ENCODE measurements at regions not wholly inside any gene's neighbourhood (a gene's known extent, or its start where the extent isn't known, plus 50 kb on each side); places are given as distances from the start of the nearest gene placed in this dataset.
"Not testable (repeated sequence)": the region's sequence is repeated elsewhere in the genome, so short reads cannot be mapped to it uniquely, and the experiment has no call there.

- H3K27me3 Mint-ChIP-seq (ENCODE audit: low read depth in 3 of 3) = peaks cover 0 to 3% (median 0%) of the 10 kb centered on the region in 3 donors
- no peaks in the 10 kb centered on the region for H3K4me1 Mint-ChIP-seq
- no peak overlapping the region for H3K4me3 Mint-ChIP-seq
- no peak for DNase-seq
- peaks cover 10 to 61% (median 24%) of the 10 kb centered on the region in 6 donors for H3K9me3 Mint-ChIP-seq
- no peak overlapping the region for H3K27ac Mint-ChIP-seq
- H3K36me3 Mint-ChIP-seq = no peaks in the 10 kb centered on the region
Measured at GRCh38 chr4:62461961-62462360, 1261.8 kb downstream of the ADGRL3 start.

DNA sequence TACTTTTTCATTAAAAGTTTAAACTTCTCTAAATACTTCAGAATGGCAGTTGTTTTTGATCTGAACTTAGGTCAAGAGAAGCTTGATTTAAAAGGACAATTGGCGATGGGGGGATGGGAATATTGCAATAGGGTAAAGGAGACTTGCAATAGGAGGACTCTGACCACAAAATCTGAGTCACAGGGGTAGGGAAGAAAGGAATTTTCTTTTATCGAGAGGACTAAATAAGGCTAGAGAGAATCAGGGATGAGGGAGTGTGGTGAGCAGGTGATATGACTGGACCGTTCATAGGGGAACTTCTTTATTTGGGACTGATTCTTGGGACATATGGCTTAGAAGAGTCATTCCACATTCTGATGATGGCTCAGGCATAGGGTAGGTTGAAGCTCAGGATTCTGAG lies 1260.2 kb downstream of the ADGRL3 start:
- H3K4me3 Mint-ChIP-seq = no peak overlapping the region
- peaks cover 9 to 57% (median 26%) of the 10 kb centered on the region in 6 donors for H3K9me3 Mint-ChIP-seq
- DNase-seq = no peak
- H3K27me3 Mint-ChIP-seq (ENCODE audit: low read depth in 3 of 3) = peaks cover 0 to 3% (median 0%) of the 10 kb centered on the region in 3 donors
- no peaks in the 10 kb centered on the region for H3K36me3 Mint-ChIP-seq
- no peak overlapping the region for H3K27ac Mint-ChIP-seq
- no peaks in the 10 kb centered on the region for H3K4me1 Mint-ChIP-seq

GRCh38 chr4:62457356-62457755 lies 1257.2 kb downstream of the ADGRL3 start:
- no peak for DNase-seq
- Mint-ChIP-seq H3K4me1 (no peaks in the 10 kb centered on the region), H3K9me3 (peaks cover 8 to 46% (median 23%) of the 10 kb centered on the region in 6 donors), H3K27me3 (ENCODE audit: low read depth in 3 of 3) (peaks cover 0 to 3% (median 0%) of the 10 kb centered on the region in 3 donors), H3K27ac (no peak overlapping the region), H3K4me3 (no peak overlapping the region), H3K36me3 (no peaks in the 10 kb centered on the region)

DNA sequence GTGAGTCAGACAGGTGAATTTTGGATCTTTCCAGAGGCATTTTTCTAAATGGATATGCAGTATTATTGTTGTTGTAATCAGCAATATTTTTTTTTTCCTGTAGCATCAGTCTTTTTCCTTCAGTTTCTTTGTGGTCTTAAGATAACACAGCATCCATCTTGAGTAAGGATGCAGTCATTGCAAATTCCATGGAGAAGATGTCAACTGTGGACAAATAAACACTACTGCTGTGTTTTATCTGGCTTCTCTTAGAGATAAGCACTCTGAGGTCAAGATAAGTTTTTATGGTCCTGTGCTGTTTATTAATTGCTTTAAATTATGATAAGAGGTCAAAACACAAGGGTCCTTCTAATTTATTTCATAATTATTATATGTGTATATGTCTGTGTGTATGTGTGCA lies 1255.7 kb downstream of the ADGRL3 start:
- Mint-ChIP-seq H3K27ac (no peak overlapping the region), H3K4me3 (no peak overlapping the region), H3K4me1 (peaks cover 0 to under 1% of the 10 kb centered on the region in 2 donors), H3K27me3 (ENCODE audit: low read depth in 3 of 3) (peaks cover 0 to 3% (median 0%) of the 10 kb centered on the region in 3 donors), H3K9me3 (peaks cover 8 to 41% (median 22%) of the 10 kb centered on the region in 6 donors), H3K36me3 (no peaks in the 10 kb centered on the region)
- DNase-seq = no peak

DNA sequence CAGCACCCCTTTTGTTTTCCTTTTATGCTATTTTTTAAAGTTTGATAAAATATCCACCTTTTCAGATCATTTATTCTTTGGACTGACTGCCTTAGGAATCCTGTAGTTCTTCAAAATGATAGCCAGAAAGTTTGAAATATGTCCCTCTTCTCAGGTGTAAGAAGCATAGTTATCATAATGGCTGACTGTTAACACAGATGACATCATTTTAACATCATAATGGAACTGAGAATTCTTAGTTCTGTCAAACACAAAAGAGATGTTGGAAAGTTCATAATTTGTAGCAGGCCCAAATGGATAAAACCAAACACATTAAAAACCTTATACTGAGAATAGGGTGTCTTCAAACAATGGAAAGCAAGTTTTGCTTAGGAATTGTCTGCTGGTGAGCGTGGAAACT lies 1254.4 kb downstream of the ADGRL3 start:
- H3K27me3 Mint-ChIP-seq (ENCODE audit: low read depth in 3 of 3) = peaks cover 0 to 1% (median 0%) of the 10 kb centered on the region in 3 donors

GRCh38 chr4:62450740-62451139 lies 1250.6 kb downstream of the ADGRL3 start:
- H3K9me3 Mint-ChIP-seq = peaks cover 2 to 27% (median 14%) of the 10 kb centered on the region in 6 donors
- H3K27ac Mint-ChIP-seq = no peak overlapping the region
- H3K4me1 Mint-ChIP-seq = peaks cover 0 to 1% of the 10 kb centered on the region in 2 donors
- no peak for DNase-seq
- no peaks in the 10 kb centered on the region for H3K36me3 Mint-ChIP-seq
- H3K4me3 Mint-ChIP-seq = no peak overlapping the region
- H3K27me3 Mint-ChIP-seq (ENCODE audit: low read depth in 3 of 3) = peaks cover 0 to 1% (median 0%) of the 10 kb centered on the region in 3 donors

More for the DNA sequence above, 1254.4 kb downstream of the ADGRL3 start:
- H3K36me3 Mint-ChIP-seq = no peaks in the 10 kb centered on the region
- H3K27ac Mint-ChIP-seq = no peak overlapping the region
- no peak overlapping the region for H3K4me3 Mint-ChIP-seq
- DNase-seq = no peak
- peaks cover 7 to 29% (median 15%) of the 10 kb centered on the region in 6 donors for H3K9me3 Mint-ChIP-seq
- peaks cover 0 to 1% of the 10 kb centered on the region in 2 donors for H3K4me1 Mint-ChIP-seq

DNA sequence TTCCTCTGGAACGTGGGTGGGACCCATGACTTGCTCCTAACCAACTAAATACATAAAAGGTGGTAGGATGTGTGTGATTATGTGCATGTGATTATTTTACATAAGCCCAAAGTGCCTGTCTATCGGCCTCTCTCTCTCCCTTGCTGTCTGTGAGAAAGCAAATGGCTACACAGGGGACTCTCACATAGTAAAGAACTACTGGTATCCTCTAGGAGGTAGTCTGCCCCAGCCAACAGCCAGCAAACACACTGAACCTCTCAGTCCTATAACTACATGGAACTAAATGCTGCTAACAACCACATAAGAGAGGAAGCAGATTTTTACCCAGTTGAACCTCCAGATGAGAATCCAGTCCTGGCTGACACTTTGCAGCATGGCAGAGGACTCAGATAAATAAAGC lies 1249.4 kb downstream of the ADGRL3 start:
- H3K36me3 Mint-ChIP-seq = no peaks in the 10 kb centered on the region
- peaks cover 0 to 1% of the 10 kb centered on the region in 2 donors for H3K4me1 Mint-ChIP-seq
- DNase-seq = no peak
- no peak overlapping the region for H3K4me3 Mint-ChIP-seq
- peaks cover 0 to 1% (median 0%) of the 10 kb centered on the region in 3 donors for H3K27me3 Mint-ChIP-seq (ENCODE audit: low read depth in 3 of 3)
- peaks cover 1 to 30% (median 15%) of the 10 kb centered on the region in 6 donors for H3K9me3 Mint-ChIP-seq
- H3K27ac Mint-ChIP-seq = no peak overlapping the region

DNA sequence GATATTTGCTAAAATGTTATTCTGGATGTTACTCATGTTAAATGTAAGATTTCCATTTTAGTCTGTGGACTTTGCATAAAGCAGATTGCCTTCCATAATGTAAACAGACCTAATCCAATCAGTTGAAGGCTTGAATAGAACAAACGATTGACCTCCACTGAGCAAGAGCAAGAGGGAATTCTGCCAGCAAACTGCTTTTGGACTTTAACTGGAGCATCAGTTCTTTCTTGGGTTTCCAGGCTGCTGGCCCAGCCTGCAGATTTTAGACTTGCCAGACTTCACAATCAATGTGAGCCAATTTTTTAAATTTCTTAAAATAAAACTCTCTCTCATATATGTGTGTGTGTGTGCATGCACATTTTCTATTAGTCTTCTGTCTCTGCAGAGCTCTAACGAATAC lies 1248.8 kb downstream of the ADGRL3 start:
- no peak overlapping the region for H3K27ac Mint-ChIP-seq
- H3K4me3 Mint-ChIP-seq = no peak overlapping the region
- DNase-seq = no peak
- H3K9me3 Mint-ChIP-seq = peaks cover 4 to 36% (median 17%) of the 10 kb centered on the region in 6 donors
- peaks cover 0 to 1% (median 0%) of the 10 kb centered on the region in 3 donors for H3K27me3 Mint-ChIP-seq (ENCODE audit: low read depth in 3 of 3)
- H3K4me1 Mint-ChIP-seq = peaks cover 0 to 1% of the 10 kb centered on the region in 2 donors
- H3K36me3 Mint-ChIP-seq = no peaks in the 10 kb centered on the region

DNA sequence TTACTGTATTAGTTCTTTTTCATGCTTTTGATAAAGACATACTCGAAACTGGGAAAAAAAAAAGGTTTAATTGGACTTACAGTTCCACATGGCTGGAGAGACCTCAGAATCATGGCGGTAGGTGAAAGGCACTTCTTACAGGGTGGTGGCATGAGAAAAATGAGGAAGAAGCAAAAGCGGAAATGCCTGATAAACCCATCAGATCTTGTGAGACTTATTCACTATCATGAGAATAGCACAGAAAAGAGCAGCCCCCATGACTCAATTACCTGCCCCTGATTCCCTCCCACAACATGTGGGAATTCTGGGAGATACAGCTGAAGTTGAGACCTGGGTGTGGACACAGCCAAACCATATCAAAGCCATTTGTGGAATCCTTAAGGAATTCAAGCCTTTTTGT lies 1238.9 kb downstream of the ADGRL3 start:
- peaks cover 0 to 4% (median 4%) of the 10 kb centered on the region in 3 donors for H3K36me3 Mint-ChIP-seq
- no peak overlapping the region for H3K27ac Mint-ChIP-seq
- H3K27me3 Mint-ChIP-seq (ENCODE audit: low read depth in 3 of 3) = no peaks in the 10 kb centered on the region
- peaks cover 18 to 75% (median 39%) of the 10 kb centered on the region in 6 donors for H3K9me3 Mint-ChIP-seq
- H3K4me1 Mint-ChIP-seq = no peaks in the 10 kb centered on the region
- DNase-seq = no peak
- no peak overlapping the region for H3K4me3 Mint-ChIP-seq

DNA sequence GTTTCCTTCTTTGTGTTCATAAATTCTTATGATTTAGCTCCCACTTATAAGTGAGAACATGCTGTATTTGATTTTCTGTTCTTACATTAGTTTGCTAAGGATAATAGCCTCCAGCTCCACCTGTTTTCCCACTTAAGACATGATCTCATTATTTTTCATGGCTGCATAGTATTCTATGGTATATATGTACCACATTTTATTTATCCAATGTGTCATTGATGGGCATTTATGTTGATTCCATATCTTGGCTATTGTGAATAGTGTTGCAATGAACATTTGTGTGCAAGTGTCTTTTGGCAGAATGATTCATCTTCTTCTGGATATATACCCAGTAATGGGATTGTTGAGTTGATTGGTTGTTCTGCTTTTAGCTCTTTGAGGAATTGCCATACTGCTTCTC lies 1234.8 kb downstream of the ADGRL3 start:
- Mint-ChIP-seq H3K27ac (no peak overlapping the region), H3K9me3 (peaks cover 3 to 74% (median 32%) of the 10 kb centered on the region in 6 donors), H3K36me3 (peaks cover 0 to 4% (median 0%) of the 10 kb centered on the region in 3 donors), H3K4me3 (no peak overlapping the region), H3K27me3 (ENCODE audit: low read depth in 3 of 3) (no peaks in the 10 kb centered on the region), H3K4me1 (no peaks in the 10 kb centered on the region)
- DNase-seq = no peak

GRCh38 chr4:62431513-62432231 lies 1231.5 kb downstream of the ADGRL3 start:
- not testable (repeated sequence) for H3K4me1 Mint-ChIP-seq; H3K4me3 Mint-ChIP-seq; H3K27ac Mint-ChIP-seq; H3K36me3 Mint-ChIP-seq; DNase-seq; H3K27me3 Mint-ChIP-seq (ENCODE audit: low read depth in 3 of 3)
- H3K9me3 Mint-ChIP-seq = peaks cover 6 to 57% (median 29%) of the 10 kb centered on the region in 6 donors

GRCh38 chr4:62429297-62429696 lies 1229.2 kb downstream of the ADGRL3 start:
- Mint-ChIP-seq H3K4me1 (no peaks in the 10 kb centered on the region), H3K27ac (no peak overlapping the region), H3K36me3 (no peaks in the 10 kb centered on the region), H3K9me3 (peaks cover 7 to 44% (median 16%) of the 10 kb centered on the region in 6 donors), H3K4me3 (no peak overlapping the region), H3K27me3 (ENCODE audit: low read depth in 3 of 3) (no peaks in the 10 kb centered on the region)
- DNase-seq = no peak

DNA sequence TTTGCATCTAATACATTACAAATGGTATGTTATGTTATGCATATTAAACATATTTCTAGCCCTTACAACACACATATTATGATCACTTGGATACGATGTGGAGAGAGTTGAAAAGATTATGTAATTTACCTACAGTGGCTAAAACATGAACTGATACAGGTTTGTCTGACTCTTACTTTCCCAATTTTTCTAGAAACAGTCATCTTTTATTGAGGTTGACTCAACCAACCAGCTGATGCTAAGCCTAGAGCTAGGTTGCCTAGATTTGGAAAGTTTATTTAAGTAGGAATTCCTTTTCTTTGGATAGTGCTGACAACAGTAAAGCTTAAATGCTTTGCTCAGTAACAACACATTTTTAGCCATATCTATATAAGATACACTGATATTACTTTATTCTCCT lies 1215.1 kb downstream of the ADGRL3 start:
- no peaks in the 10 kb centered on the region for H3K36me3 Mint-ChIP-seq
- H3K27me3 Mint-ChIP-seq (ENCODE audit: low read depth in 3 of 3) = peaks cover 1 to 6% (median 2%) of the 10 kb centered on the region in 3 donors
- H3K4me3 Mint-ChIP-seq = no peak overlapping the region
- no peak for DNase-seq
- H3K9me3 Mint-ChIP-seq = peaks cover 5 to 26% (median 21%) of the 10 kb centered on the region in 6 donors
- no peaks in the 10 kb centered on the region for H3K4me1 Mint-ChIP-seq
- H3K27ac Mint-ChIP-seq = no peak overlapping the region

DNA sequence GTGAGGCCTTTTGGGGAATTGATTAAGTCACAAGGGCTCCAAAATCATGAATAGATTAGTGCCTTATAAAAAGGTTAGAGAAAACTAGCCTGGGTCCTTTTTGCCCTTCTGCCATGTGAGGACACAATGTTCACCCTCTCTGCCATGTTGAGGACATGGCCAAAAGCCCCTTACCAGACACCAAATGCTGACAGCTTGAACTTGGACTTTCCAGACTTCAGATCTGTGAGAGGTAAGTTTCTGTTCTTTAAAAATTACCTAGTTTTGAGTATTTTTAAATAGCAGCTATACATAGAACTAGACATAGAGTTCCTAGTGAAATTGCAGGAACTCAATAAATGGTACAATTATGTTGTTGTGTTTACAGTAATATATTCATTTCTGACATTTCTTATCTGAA lies 1214.4 kb downstream of the ADGRL3 start:
- no peaks in the 10 kb centered on the region for H3K4me1 Mint-ChIP-seq
- peaks cover 6 to 22% (median 18%) of the 10 kb centered on the region in 6 donors for H3K9me3 Mint-ChIP-seq
- no peak for DNase-seq
- H3K36me3 Mint-ChIP-seq = no peaks in the 10 kb centered on the region
- H3K4me3 Mint-ChIP-seq = no peak overlapping the region
- H3K27ac Mint-ChIP-seq = no peak overlapping the region
- peaks cover 1 to 6% (median 2%) of the 10 kb centered on the region in 3 donors for H3K27me3 Mint-ChIP-seq (ENCODE audit: low read depth in 3 of 3)
